RWPE1 (cell line): ENCODE measurements at regions not wholly inside any gene's neighbourhood (a gene's known extent, or its start where the extent isn't known, plus 50 kb on each side); places are given as distances from the start of the nearest gene placed in this dataset.

Source experiments
- CTCF ChIA-PET: fragments of 350-600 bp; sonication (Branson Sonifier 250); formaldehyde crosslinking; extraction: SDS; loops from one replicate; lab custom pipeline; 2021; lab: Yijun Ruan, JAX
- POLR2A ChIA-PET: fragments of 400-600 bp; formaldehyde crosslinking; extraction: SDS; loops from one replicate; lab custom pipeline; 2020; ENCODE audit warnings: antibody characterized with exemption; ENCODE audit not compliant: low non-redundant PET; lab: Yijun Ruan, JAX
- DNase-seq: peaks from one replicate; pipeline ENCODE4 v3.0.0; 2012; ENCODE audit warnings: low spot score
- H3K27ac ChIP-seq: fragments of 450-650 bp; 2 replicates; pipeline ENCODE4 v1.5.1; 2017
- TF ChIP-seq, protein P1 (sequence below): fragments of 450-650 bp; conservative IDR thresholded peaks from 2 replicates; pipeline ENCODE4 v1.5.1; 2017; ENCODE audit warnings: low read depth, mild to moderate bottlenecking

DNA sequence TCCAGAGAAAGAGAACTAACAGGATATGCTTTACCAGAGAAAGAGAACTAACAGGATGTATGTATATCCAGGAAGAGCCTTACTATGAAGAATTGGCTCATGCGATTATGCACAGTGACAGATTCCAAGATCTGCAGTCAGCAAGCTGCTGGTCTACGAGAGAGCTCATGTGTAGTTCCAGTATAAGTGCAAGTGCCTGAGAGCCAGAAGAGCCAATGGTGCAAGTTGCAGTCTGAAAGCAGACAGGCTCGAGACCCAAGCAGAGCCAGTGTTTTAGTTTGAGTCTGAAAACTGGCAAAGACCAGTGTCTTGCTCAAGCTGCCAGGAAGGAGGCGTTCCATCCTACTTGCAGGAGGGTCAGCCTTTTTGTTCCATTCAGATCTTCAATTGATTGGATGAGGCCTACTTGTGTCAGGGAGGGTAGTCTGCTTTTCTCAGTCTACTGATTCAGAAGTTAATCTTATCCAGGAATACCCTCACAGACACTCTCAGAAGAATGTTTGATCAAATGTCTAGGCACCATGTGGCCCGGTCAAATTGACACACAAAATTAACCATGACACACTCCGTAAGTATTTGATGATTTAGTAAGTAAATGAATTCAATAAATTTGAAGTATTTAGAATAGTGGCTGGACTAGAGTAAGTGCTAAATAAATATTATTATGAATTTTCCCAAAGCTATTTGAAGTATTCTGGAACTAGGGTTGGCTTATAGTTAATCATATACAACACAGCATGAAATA is 372.1 kb upstream of the SGCD start:
- CTCF ChIA-PET, result no interaction called here

GRCh38 chr5:155957884-155958283 is 369.1 kb upstream of the SGCD start:
- ChIA-PET CTCF (interaction anchor here (0.7 kb wide), 1 partner anchor 1181 kb away, joined by 4 read pairs; no protein-coding TSS in a partner anchor), POLR2A (no interaction called here)
- DNase-seq, result no peak
- TF ChIP-seq, protein P1, sequence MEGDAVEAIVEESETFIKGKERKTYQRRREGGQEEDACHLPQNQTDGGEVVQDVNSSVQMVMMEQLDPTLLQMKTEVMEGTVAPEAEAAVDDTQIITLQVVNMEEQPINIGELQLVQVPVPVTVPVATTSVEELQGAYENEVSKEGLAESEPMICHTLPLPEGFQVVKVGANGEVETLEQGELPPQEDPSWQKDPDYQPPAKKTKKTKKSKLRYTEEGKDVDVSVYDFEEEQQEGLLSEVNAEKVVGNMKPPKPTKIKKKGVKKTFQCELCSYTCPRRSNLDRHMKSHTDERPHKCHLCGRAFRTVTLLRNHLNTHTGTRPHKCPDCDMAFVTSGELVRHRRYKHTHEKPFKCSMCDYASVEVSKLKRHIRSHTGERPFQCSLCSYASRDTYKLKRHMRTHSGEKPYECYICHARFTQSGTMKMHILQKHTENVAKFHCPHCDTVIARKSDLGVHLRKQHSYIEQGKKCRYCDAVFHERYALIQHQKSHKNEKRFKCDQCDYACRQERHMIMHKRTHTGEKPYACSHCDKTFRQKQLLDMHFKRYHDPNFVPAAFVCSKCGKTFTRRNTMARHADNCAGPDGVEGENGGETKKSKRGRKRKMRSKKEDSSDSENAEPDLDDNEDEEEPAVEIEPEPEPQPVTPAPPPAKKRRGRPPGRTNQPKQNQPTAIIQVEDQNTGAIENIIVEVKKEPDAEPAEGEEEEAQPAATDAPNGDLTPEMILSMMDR, result no peak
- H3K27ac ChIP-seq, result no peak overlapping the region

More for the DNA sequence above, 372.1 kb upstream of the SGCD start:
- TF ChIP-seq, protein P1, result no peak
- no peak for DNase-seq
- POLR2A ChIA-PET, result no interaction called here
- H3K27ac ChIP-seq, result no peak overlapping the region

DNA sequence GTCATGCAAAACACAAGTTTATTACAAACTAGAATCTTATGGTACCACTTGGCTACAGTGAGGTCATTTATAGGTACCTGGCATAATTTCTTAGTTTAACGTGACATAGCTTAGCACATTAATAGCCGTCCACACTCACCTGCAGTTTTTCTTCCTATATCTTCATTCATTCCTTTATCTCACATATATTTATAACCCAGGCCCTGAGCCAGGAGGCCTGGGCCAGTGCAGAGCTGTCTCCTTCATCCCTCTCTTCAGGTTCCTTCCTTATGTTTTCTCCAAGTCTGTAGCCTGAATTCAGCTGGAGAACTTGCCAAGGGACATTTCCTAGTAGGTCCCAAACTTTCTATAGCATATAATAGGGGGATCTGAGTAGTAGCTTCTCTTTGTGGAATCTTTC is 367.9 kb upstream of the SGCD start:
- DNase-seq, result no peak
- TF ChIP-seq, protein P1, result no peak
- H3K27ac ChIP-seq, result no peak overlapping the region
- POLR2A ChIA-PET, result no interaction called here
- CTCF ChIA-PET, result interaction anchor here (1.0 kb wide), 1 partner anchor 15 kb away, joined by 4 read pairs; no protein-coding TSS in a partner anchor

- ChIA-PET POLR2A (no interaction called here), CTCF (interaction anchor here (0.6 kb wide), 1 partner anchor 419 kb away, joined by 3 read pairs; no protein-coding TSS in a partner anchor)
- DNase-seq, result no peak
- TF ChIP-seq, protein P1, result no peak
- H3K27ac ChIP-seq, result no peak overlapping the region
Observed at GRCh38 chr5:155960177-155960576, 366.8 kb upstream of the SGCD start.

- H3K27ac ChIP-seq, result no peak overlapping the region
- no peak for DNase-seq
- CTCF ChIA-PET, result interaction anchor here (1.0 kb wide), 2 partner anchors 18 to 29 kb away, joined by 3 read pairs; no protein-coding TSS in a partner anchor
- TF ChIP-seq, protein P1, result no peak
- POLR2A ChIA-PET, result no interaction called here
Observed at GRCh38 chr5:155969537-155969936, 357.4 kb upstream of the SGCD start.

DNA sequence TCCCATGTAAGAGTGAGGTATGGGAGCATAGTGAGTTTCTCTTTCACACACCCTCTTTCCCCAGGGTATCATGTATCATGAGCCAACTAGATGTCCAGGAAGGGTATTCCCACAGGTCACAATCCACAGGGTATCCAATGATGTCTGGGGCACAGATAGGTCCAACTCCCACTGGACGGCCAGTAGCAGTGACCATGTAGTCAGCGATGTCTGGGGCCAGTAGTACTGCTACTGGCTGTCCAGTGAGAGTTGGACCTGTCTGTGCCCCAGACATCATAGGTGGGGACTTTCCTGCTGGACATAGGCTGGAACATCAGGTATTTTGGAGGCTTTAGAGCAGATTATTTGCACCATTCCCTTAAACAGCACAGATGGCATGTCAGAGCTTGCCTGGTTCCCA is 352.6 kb upstream of the SGCD start:
- ChIA-PET POLR2A (no interaction called here), CTCF (no interaction called here)
- TF ChIP-seq, protein P1, result no peak
- no peak for DNase-seq
- H3K27ac ChIP-seq, result no peak overlapping the region
